ENCODE measurements at regions not wholly inside any gene's neighbourhood (a gene's known extent, or its start where the extent isn't known, plus 50 kb on each side); places are given as distances from the start of the nearest gene placed in this dataset.
A peak's percentile ranks its signal among the peaks of the same experiment; 100 is the strongest.

DNA sequence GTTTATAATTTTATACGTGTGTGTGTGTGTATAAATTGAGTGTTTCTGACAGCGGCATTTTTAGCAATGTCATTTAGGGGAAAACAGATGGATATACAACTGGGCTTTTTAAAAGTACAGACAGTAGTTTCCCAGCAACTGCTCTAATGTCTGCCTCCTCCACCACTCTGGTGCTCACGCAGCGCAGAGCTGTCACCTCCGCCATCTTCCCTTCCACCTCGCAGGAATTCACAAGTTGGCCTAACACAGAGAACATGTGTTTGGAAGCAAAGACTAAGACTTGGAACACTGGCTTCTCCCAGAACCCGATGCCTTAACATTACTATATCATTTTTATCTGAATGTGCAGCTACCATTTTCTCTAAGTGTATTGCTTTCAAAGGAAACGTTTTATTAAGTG, 158.3 kb upstream of the FSTL5 start:
- TF ChIP-seq, protein P1, sequence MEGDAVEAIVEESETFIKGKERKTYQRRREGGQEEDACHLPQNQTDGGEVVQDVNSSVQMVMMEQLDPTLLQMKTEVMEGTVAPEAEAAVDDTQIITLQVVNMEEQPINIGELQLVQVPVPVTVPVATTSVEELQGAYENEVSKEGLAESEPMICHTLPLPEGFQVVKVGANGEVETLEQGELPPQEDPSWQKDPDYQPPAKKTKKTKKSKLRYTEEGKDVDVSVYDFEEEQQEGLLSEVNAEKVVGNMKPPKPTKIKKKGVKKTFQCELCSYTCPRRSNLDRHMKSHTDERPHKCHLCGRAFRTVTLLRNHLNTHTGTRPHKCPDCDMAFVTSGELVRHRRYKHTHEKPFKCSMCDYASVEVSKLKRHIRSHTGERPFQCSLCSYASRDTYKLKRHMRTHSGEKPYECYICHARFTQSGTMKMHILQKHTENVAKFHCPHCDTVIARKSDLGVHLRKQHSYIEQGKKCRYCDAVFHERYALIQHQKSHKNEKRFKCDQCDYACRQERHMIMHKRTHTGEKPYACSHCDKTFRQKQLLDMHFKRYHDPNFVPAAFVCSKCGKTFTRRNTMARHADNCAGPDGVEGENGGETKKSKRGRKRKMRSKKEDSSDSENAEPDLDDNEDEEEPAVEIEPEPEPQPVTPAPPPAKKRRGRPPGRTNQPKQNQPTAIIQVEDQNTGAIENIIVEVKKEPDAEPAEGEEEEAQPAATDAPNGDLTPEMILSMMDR (IDR thresholded peaks at IDR 0.05; ENCODE audit: insufficient read depth, low read depth, low read length, missing control alignments): no peak
- no peak overlapping the region for H3K4me3 ChIP-seq (ENCODE audit: low read length)
- no peak for DNase-seq (ENCODE audit: low read depth)

DNA sequence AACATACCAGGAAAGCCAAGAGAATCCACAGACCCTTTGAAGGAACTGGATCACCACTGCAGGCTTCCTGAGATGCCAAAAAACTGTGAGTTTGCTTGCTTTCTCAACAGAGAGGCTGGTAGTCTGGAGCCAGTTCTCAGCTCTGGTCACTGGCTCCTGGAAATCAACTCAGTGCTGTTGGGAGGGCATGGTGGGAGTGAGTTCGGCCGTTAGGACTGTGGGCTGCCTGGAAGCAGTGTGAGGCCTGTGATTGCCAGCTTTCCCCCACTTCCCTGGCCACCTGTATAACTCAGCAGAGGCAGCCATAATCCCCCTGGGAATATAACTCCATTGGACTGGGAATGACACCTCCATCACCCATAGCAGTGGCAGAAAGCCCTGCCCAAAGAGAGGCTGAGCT, 122.0 kb upstream of the FSTL5 start:
- H3K4me3 ChIP-seq (ENCODE audit: low read length): no peak overlapping the region
- TF ChIP-seq, protein P1 (IDR thresholded peaks at IDR 0.05; ENCODE audit: insufficient read depth, low read depth, low read length, missing control alignments): no peak
- DNase-seq (ENCODE audit: low read depth): no peak

DNA sequence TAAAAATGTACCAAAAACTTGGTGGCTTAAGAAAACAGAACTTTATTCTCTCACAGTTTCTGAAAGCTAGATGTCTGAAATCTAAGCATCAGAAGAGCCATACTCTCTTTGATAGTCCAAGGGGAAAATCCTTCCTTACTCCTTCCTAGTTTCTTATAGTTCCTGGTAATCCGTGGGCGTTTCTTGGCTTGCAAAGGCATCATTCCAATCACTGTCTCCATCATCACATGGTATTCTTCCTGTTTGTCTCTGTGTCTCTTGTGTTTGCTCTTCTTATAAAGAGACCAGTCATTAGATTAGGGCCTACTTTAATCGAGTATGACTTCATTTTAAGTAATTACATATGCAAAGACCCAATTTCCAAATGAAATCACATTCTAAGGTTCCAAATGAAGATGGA, 118.9 kb upstream of the FSTL5 start:
- no peak overlapping the region for H3K4me3 ChIP-seq (ENCODE audit: low read length)
- TF ChIP-seq, protein P1 (IDR thresholded peaks at IDR 0.05; ENCODE audit: insufficient read depth, low read depth, low read length, missing control alignments): no peak
- no peak for DNase-seq (ENCODE audit: low read depth)

DNA sequence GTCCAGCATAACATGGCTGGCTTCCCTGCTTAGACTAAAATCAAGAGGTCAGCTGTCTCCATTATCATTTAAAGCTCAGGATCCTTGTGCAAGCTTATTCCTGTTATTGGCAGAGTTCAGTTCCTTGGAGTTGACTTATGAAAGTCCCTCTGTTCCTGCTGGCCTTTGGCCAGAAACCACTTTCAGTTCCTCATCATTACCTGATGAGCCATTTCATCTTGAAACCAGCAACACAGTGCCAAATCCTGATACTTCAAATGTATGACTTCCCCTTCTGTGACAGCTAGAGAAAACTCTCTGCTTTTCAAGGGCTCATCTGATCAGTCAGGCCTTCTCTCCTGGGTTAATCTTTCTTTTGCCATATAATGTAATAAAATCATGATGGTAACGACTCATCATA, 110.6 kb upstream of the FSTL5 start:
- DNase-seq (ENCODE audit: low read depth): peak; percentile 78
- H3K4me3 ChIP-seq (ENCODE audit: low read length): no peak overlapping the region
- TF ChIP-seq, protein P1 (IDR thresholded peaks at IDR 0.05; ENCODE audit: insufficient read depth, low read depth, low read length, missing control alignments): no peak

DNA sequence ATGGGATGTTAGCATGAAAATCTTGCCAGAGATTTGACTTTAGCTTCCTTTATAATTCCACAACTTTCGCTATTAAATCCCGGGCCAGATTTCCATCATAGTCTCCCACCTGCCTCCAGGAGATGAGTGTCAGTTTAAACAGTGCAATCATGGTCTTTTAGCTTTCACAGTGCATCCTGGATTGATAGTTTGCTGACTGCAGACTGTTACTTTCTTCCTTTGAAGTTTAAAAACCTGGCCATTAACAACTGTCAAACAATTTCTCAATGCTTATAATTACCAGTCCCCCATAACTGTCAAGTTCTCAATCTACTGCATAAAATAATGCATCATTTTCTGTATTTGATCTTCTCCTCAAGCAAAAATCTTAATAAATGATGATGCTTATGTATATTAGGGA, 108.4 kb upstream of the FSTL5 start:
- H3K4me3 ChIP-seq (ENCODE audit: low read length): no peak overlapping the region
- TF ChIP-seq, protein P1 (IDR thresholded peaks at IDR 0.05; ENCODE audit: insufficient read depth, low read depth, low read length, missing control alignments): no peak
- no peak for DNase-seq (ENCODE audit: low read depth)

DNA sequence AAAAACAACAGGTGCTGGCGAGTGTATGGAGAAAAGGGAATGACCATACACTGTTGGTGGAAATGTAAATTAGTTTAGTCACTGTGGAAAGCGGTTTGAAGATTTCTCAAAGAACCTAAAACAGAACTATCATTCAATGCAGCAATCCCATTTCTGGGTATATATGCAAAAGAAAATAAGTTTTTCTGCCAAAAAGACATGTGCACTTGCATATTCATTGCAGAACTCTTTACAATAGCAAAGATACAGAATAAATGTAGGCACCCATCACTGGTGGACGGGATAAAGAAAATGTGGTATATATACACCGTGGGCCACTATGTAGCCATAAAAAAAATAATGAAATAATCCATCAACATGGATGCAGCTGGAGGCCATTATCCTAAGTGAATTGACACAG, 105.1 kb upstream of the FSTL5 start:
- no peak overlapping the region for H3K4me3 ChIP-seq (ENCODE audit: low read length)
- no peak for DNase-seq (ENCODE audit: low read depth)
- TF ChIP-seq, protein P1 (IDR thresholded peaks at IDR 0.05; ENCODE audit: insufficient read depth, low read depth, low read length, missing control alignments): no peak

DNA sequence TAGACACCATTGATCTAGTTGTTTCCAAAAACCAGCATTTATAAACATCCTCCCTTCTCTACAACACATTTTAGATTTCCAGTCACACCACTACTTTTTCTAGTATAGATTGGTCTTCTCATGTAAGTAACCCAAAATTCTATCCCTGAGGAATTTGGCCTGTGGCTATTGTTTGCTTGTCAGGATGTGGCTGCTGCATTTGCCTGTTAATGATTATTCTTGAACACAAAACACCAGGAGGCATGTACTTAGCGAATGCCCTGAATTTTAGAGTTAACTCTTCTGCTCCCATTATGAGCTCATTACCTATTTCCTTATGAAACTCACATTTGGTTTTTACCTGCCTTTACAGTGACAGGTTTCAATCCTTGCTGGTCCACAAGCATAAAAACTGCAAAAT, 102.0 kb upstream of the FSTL5 start:
- DNase-seq (ENCODE audit: low read depth): no peak
- TF ChIP-seq, protein P1 (IDR thresholded peaks at IDR 0.05; ENCODE audit: insufficient read depth, low read depth, low read length, missing control alignments): no peak
- no peak overlapping the region for H3K4me3 ChIP-seq (ENCODE audit: low read length)
